B cell (primary cell): ENCODE measurements at regions not wholly inside any gene's neighbourhood (a gene's known extent, or its start where the extent isn't known, plus 50 kb on each side); places are given as distances from the start of the nearest gene placed in this dataset.

Experiments used
- ATAC-seq: fragments of 200-7000 bp; cut with Tn5 transposase; one replicate; pipeline ENCODE4 v1.10.0; 2021; ENCODE audit warnings: low read depth, mild to moderate bottlenecking, moderate number of reproducible peaks, moderate library complexity
- CTCF ChIA-PET: fragments of 350-600 bp; sonication (Branson Sonifier 250); formaldehyde crosslinking; loops from one replicate; lab custom pipeline; 2021; ENCODE audit warnings: antibody characterized with exemption, inconsistent platforms; lab: Charles Lee
- POLR2A ChIA-PET: fragments of 350-600 bp; sonication (Branson Sonifier 250); formaldehyde crosslinking; loops from one replicate; lab custom pipeline; 2021; ENCODE audit warnings: antibody characterized with exemption; lab: Charles Lee
- DNase-seq: peaks from one replicate; pipeline ENCODE4 v3.0.0; 2013
- H2AFZ ChIP-seq: 2 replicates; pipeline ENCODE4 v1.6.1; 2012; ENCODE audit warnings: mild to moderate bottlenecking, low read depth, low read length; ENCODE audit not compliant: insufficient read depth, poor library complexity, severe bottlenecking
- H3K27ac ChIP-seq, 2 donors: 1 replicate in 1 of 2; 2 replicates in 1 of 2; pipeline ENCODE4 v1.5.1; 2012 to 2013; ENCODE audit warnings: low read length in 2 of 2, mild to moderate bottlenecking in 2 of 2, moderate library complexity in 1 of 2
- H3K27me3 ChIP-seq, 4 experiments: fragments of 200-600 bp in 1 of 4; sonication (generic) in 1 of 4; replicated peaks in 1 of 4; 1 replicate in 2 of 4; 2 replicates in 2 of 4; pipeline versions ENCODE4 v1.6.1 to v1.7.0; 2013 to 2016; ENCODE audit warnings: low read length in 3 of 4, mild to moderate bottlenecking in 2 of 4, mixed read lengths in 1 of 4, moderate library complexity in 1 of 4; ENCODE audit not compliant: insufficient read depth in 4 of 4, control insufficient read depth in 3 of 4; ENCODE audit errors: control extremely low read depth in 1 of 4
- H3K36me3 ChIP-seq, 2 experiments: replicated peaks in 1 of 2; 1 replicate in 1 of 2; 2 replicates in 1 of 2; pipeline versions ENCODE4 v1.6.1 to v1.7.1; 2013; ENCODE audit warnings: low read length in 1 of 2; ENCODE audit not compliant: insufficient read depth in 2 of 2, control insufficient read depth in 1 of 2; ENCODE audit errors: control extremely low read depth in 1 of 2, extremely low read depth in 1 of 2
- H3K4me1 ChIP-seq, 2 donors: fragments of 200-600 bp in 1 of 2; sonication (generic) in 1 of 2; 1 replicate in 1 of 2; 2 replicates in 1 of 2; pipeline versions ENCODE4 v1.5.1 to v1.6.1; 2013 to 2017; ENCODE audit warnings: low read length in 2 of 2; ENCODE audit not compliant: control insufficient read depth in 2 of 2, insufficient read depth in 2 of 2
- H3K4me2 ChIP-seq: replicated peaks from 2 replicates; pipeline ENCODE3; 2012; ENCODE audit warnings: mild to moderate bottlenecking, low read depth, low read length; ENCODE audit not compliant: poor library complexity, severe bottlenecking
- H3K4me3 ChIP-seq, 5 experiments: fragments of 200-600 bp in 1 of 5; sonication (generic) in 1 of 5; 1 replicate in 3 of 5; 2 replicates in 2 of 5; pipeline versions ENCODE4 v1.5.1 to v1.7.0; 2011 to 2016; ENCODE audit warnings: low read length in 4 of 5, mild to moderate bottlenecking in 4 of 5, low read depth in 2 of 5, control low read depth in 1 of 5, moderate library complexity in 1 of 5; ENCODE audit not compliant: insufficient read depth in 1 of 5; ENCODE audit errors: control extremely low read depth in 1 of 5, extremely low read depth in 1 of 5
- H3K79me2 ChIP-seq: fragments of 200-600 bp; sonication (generic); one replicate; pipeline ENCODE4 v1.6.0; 2016; ENCODE audit warnings: low read length; ENCODE audit not compliant: control insufficient read depth, insufficient read depth
- H3K9ac ChIP-seq: fragments of 200-600 bp; sonication (generic); 2 replicates; pipeline ENCODE4 v1.6.1; 2017; ENCODE audit warnings: mild to moderate bottlenecking, low read length, moderate library complexity
- H3K9me3 ChIP-seq, 3 donors: one replicate each; pipeline versions ENCODE4 v1.6.1 to v1.7.1; 2013; ENCODE audit warnings: low read length in 2 of 3; ENCODE audit not compliant: control insufficient read depth in 2 of 3, insufficient read depth in 1 of 3; ENCODE audit errors: control extremely low read depth in 1 of 3
- H4K20me1 ChIP-seq: 2 replicates; pipeline ENCODE4 v1.6.0; 2012; ENCODE audit warnings: mild to moderate bottlenecking, low read length; ENCODE audit not compliant: insufficient read depth, control insufficient read depth, poor library complexity, severe bottlenecking
- H3K27ac Mint-ChIP-seq: one replicate; pipeline ENCODE4 v1.8.0; 2021; ENCODE audit warnings: mixed read lengths
- H3K27me3 Mint-ChIP-seq: one replicate; pipeline ENCODE4 v1.8.0; 2021; ENCODE audit warnings: mixed read lengths
- H3K4me1 Mint-ChIP-seq: one replicate; pipeline ENCODE4 v1.8.0; 2021; ENCODE audit warnings: mixed read lengths
- H3K4me3 Mint-ChIP-seq: one replicate; pipeline ENCODE4 v1.8.0; 2021; ENCODE audit warnings: mixed read lengths
- H3K9me3 Mint-ChIP-seq: one replicate; pipeline ENCODE4 v1.8.0; 2022; ENCODE audit warnings: mixed read lengths; ENCODE audit not compliant: insufficient read depth
- EZH2 ChIP-seq: IDR thresholded peaks from 2 replicates; pipeline ENCODE4 v1.6.1; 2012; ENCODE audit warnings: borderline replicate concordance, low read depth, mild to moderate bottlenecking, moderate library complexity, low read length; ENCODE audit not compliant: insufficient read depth, poor library complexity, severe bottlenecking
- WGBS: methylation state at CpG from one replicate; pipeline ENCODE4 v1.1.5; 2013; ENCODE audit warnings: missing lambda C conversion rate; ENCODE audit not compliant: insufficient coverage; 5-methylcytosine and 5-hydroxymethylcytosine counted together
- intact Hi-C: fragments of 100-400 bp; cut with micrococcal nuclease; formaldehyde crosslinking; loops from one replicate; pipeline ENCODE4 v1.10.0; 2022
- TF ChIP-seq, protein P1 (sequence below): fragments of 200-600 bp; IDR thresholded peaks from one replicate; pipeline ENCODE4 v1.8.0; 2022; ENCODE audit warnings: antibody characterized with exemption, mild to moderate bottlenecking

DNA sequence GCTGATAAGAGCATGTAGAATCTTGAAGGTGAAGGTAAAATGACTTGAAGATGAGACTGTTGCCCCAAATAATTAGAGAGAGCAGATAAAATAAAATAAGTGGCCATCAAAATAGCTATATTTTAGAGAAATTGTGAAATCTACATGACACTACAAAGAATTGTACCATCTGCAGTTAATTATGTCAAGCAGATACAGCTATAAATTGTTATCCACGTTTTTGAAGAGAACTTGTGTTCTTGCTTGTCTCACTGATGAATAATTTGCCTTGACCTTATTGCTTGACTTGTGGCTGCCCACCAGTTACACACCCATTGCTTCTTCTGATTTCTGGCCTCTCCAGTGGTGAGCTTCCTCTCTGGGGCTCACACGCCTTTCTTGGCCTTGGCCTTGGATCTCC, 75.8 kb upstream of the TNIP3 start:
- no peaks in the 10 kb centered on the region for H3K9me3 ChIP-seq
- POLR2A ChIA-PET: no interaction called here

DNA sequence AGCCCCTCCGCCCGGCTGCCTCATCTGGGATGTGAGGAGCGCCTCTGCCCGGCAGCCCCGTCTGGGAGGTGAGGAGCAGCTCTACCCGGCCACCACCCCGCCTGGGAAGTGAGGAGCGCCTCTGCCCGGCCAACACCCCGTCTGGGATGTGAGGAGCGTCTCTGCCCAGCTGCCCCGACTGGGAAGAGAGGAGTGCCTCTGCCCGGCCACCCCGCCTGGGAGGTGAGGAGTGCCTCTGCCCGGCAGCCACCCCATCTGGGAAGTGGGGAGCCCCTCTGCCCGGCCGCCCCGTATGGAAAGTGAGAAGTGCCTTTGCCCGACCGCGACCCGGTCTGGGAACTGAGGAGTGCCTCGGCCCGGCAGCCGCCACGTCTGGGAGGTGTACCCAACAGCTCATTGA, 74.3 kb upstream of the TNIP3 start:
- Histone ChIP-seq H3K36me3 (no peaks in the 10 kb centered on the region), H3K4me2 (no peak overlapping the region), H2AFZ (no peak overlapping the region), H3K4me3 (no peak overlapping the region), H3K27ac (no peak overlapping the region), H3K79me2 (no peaks in the 10 kb centered on the region), H4K20me1 (no peaks in the 10 kb centered on the region), H3K9me3 (no peaks in the 10 kb centered on the region), H3K4me1 (no peaks in the 10 kb centered on the region), H3K9ac (no peak overlapping the region), H3K27me3 (no peaks in the 10 kb centered on the region)
- Mint-ChIP-seq H3K9me3 (no peaks in the 10 kb centered on the region), H3K4me3 (no peak overlapping the region), H3K27ac (no peak overlapping the region), H3K27me3 (no peaks in the 10 kb centered on the region), H3K4me1 (peaks cover 2% of the 10 kb centered on the region)
- TF ChIP-seq, protein P1, sequence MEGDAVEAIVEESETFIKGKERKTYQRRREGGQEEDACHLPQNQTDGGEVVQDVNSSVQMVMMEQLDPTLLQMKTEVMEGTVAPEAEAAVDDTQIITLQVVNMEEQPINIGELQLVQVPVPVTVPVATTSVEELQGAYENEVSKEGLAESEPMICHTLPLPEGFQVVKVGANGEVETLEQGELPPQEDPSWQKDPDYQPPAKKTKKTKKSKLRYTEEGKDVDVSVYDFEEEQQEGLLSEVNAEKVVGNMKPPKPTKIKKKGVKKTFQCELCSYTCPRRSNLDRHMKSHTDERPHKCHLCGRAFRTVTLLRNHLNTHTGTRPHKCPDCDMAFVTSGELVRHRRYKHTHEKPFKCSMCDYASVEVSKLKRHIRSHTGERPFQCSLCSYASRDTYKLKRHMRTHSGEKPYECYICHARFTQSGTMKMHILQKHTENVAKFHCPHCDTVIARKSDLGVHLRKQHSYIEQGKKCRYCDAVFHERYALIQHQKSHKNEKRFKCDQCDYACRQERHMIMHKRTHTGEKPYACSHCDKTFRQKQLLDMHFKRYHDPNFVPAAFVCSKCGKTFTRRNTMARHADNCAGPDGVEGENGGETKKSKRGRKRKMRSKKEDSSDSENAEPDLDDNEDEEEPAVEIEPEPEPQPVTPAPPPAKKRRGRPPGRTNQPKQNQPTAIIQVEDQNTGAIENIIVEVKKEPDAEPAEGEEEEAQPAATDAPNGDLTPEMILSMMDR: no peak
- no peak for TF ChIP-seq EZH2
- 92% methylated on average over 26 of the region's 26 CpGs for WGBS
- CTCF ChIA-PET: no interaction called here
- intact Hi-C loops: no loop called here
- POLR2A ChIA-PET: no interaction called here
- ATAC-seq (no peak), DNase-seq (no peak)

More for the DNA sequence above, 75.8 kb upstream of the TNIP3 start:
- ATAC-seq (no peak), DNase-seq (no peak)
- CTCF ChIA-PET: interaction anchor here (1.2 kb wide), 1 partner anchor 11 kb away, joined by 5 read pairs; no protein-coding TSS in a partner anchor
- peaks cover 2% of the 10 kb centered on the region for H3K4me1 Mint-ChIP-seq
- no peaks in the 10 kb centered on the region for H3K4me1 ChIP-seq
- H3K4me2 ChIP-seq: no peak overlapping the region
- no peaks in the 10 kb centered on the region for H3K27me3 Mint-ChIP-seq
- no peak overlapping the region for H3K4me3 Mint-ChIP-seq
- H3K27ac Mint-ChIP-seq: no peak overlapping the region
- TF ChIP-seq, protein P1: no peak
- TF ChIP-seq EZH2: no peak
- no peaks in the 10 kb centered on the region for H3K9me3 Mint-ChIP-seq
- H3K27ac ChIP-seq: no peak overlapping the region
- no peaks in the 10 kb centered on the region for H4K20me1 ChIP-seq
- intact Hi-C loops: no loop called here
- no peak overlapping the region for H2AFZ ChIP-seq
- no peak overlapping the region for H3K4me3 ChIP-seq
- H3K79me2 ChIP-seq: no peaks in the 10 kb centered on the region
- H3K9ac ChIP-seq: no peak overlapping the region
- WGBS: no CpG with 5 or more reads among the region's 2 CpGs
- H3K36me3 ChIP-seq: no peaks in the 10 kb centered on the region
- no peaks in the 10 kb centered on the region for H3K27me3 ChIP-seq
